Cardiac muscle cell (in vitro differentiated cells and primary cell): ENCODE measurements at regions not wholly inside any gene's neighbourhood (a gene's known extent, or its start where the extent isn't known, plus 50 kb on each side); places are given as distances from the start of the nearest gene placed in this dataset.

Source experiments
- DNase-seq, 2 donors: peaks; one replicate each; pipeline versions ENCODE4 v3.0.0 to v3.0.0-alpha.2; 2010 to 2017; ENCODE audit warnings: low read depth in 1 of 2, low spot score in 1 of 2
- H3K27ac ChIP-seq: fragments of 200-600 bp; sonication (generic); 2 replicates; pipeline ENCODE4 v1.5.1; 2016
- H3K27me3 ChIP-seq: fragments of 200-600 bp; sonication (generic); 2 replicates; pipeline ENCODE4 v1.6.0; 2016; ENCODE audit warnings: control low read depth
- H3K36me3 ChIP-seq: fragments of 200-600 bp; sonication (generic); 2 replicates; pipeline ENCODE4 v1.5.1; 2016; ENCODE audit warnings: control low read depth
- H3K4me1 ChIP-seq: fragments of 200-600 bp; sonication (generic); 2 replicates; pipeline ENCODE4 v1.8.1; 2017; ENCODE audit warnings: low read depth, mild to moderate bottlenecking, mixed run types
- H3K4me3 ChIP-seq: fragments of 200-600 bp; sonication (generic); 2 replicates; pipeline ENCODE4 v1.5.1; 2016; ENCODE audit warnings: mild to moderate bottlenecking
- H3K9me3 ChIP-seq: fragments of 200-600 bp; sonication (generic); 2 replicates; pipeline ENCODE4 v1.5.1; 2017; ENCODE audit warnings: low read depth, mild to moderate bottlenecking, control low read depth
- CTCF ChIP-seq: IDR thresholded peaks from 2 replicates; pipeline ENCODE4 v1.5.1; 2012; ENCODE audit warnings: low read depth, mild to moderate bottlenecking, low read length

DNA sequence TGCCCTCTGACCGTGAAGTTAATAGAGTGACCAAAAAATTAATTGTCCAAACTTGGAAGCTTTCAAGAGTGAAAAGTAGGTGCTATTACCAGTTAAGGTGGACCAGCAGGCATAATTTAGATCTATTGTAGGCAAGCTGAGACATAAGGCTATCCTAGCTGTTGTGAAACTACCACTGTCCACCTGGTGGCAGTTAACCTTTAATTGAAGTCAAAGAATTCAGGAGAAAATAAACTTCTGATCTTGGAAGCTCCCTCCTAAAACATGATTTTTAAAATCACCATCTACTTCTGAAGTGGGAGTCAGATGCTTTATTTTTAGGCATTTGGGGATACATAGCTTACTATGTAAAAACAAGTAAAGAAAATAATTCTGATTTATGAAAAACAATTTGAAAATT is 636.3 kb upstream of the HTR2C start:
- Histone ChIP-seq H3K27ac (no peak overlapping the region), H3K27me3 (no peaks in the 10 kb centered on the region), H3K4me3 (no peak overlapping the region), H3K36me3 (no peaks in the 10 kb centered on the region), H3K9me3 (peaks cover 6% of the 10 kb centered on the region), H3K4me1 (no peaks in the 10 kb centered on the region)
- DNase-seq = peak in 1 of 2 donors; percentile 18
- no peak for TF ChIP-seq CTCF

DNA sequence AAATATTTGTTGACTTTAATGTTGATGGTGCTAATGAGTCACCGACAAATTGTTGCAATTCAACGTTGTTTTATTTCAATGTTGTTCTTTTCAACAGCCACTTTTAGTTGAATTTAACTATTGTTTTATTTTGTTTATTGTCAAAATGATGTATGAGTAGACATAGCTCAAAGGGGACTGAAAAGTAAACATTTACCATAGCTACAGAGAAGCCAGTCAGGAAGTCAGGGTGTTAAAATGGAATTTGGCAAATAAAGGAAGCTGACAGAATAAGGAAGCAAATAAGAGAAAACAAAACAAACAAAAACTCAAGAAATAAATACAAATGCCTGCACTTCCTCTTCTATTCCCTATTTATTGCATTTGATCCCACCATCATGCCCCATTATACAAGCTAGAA is 648.4 kb upstream of the HTR2C start:
- no peak overlapping the region for H3K27ac ChIP-seq
- H3K4me1 ChIP-seq = no peaks in the 10 kb centered on the region
- no peak for TF ChIP-seq CTCF
- no peaks in the 10 kb centered on the region for H3K36me3 ChIP-seq
- H3K4me3 ChIP-seq = no peak overlapping the region
- H3K27me3 ChIP-seq = no peaks in the 10 kb centered on the region
- no peak for DNase-seq
- no peaks in the 10 kb centered on the region for H3K9me3 ChIP-seq

- Histone ChIP-seq H3K27ac (no peak overlapping the region), H3K4me3 (no peak overlapping the region), H3K27me3 (no peaks in the 10 kb centered on the region), H3K9me3 (no peaks in the 10 kb centered on the region), H3K4me1 (no peaks in the 10 kb centered on the region), H3K36me3 (no peaks in the 10 kb centered on the region)
- DNase-seq = no peak
- TF ChIP-seq CTCF = no peak
Observed at GRCh38 chrX:113933931-113934330, 650.0 kb upstream of the HTR2C start.

DNA sequence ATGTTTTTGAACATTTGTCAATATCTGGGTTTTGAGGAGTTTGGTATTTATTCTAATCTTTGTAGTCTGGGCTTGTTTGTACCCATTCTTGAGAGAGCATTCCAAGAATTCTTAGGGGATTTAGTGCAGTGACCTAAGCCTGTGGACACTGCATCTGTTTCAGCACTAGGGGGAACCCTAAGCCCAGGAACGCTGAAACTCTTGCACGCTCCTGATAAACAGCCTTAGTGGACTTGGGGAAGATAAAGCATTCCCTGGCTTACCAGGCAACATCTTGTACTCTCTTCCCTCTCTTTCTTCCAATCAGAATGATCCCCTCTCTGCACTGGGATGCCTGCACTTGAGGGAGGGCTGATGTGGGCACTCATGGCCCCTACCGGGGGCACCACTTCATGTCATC is 654.9 kb upstream of the HTR2C start:
- Histone ChIP-seq H3K4me3 (no peak overlapping the region), H3K27ac (no peak overlapping the region), H3K4me1 (no peaks in the 10 kb centered on the region), H3K36me3 (no peaks in the 10 kb centered on the region), H3K9me3 (no peaks in the 10 kb centered on the region), H3K27me3 (no peaks in the 10 kb centered on the region)
- DNase-seq = peak; percentile 74 to 76
- TF ChIP-seq CTCF = peak; percentile 68

- H3K4me1 ChIP-seq = peaks cover 9% of the 10 kb centered on the region
- peak in 1 of 2 donors; percentile 32 for DNase-seq
- no peak overlapping the region for H3K4me3 ChIP-seq
- H3K9me3 ChIP-seq = no peaks in the 10 kb centered on the region
- no peaks in the 10 kb centered on the region for H3K36me3 ChIP-seq
- no peaks in the 10 kb centered on the region for H3K27me3 ChIP-seq
- no peak for TF ChIP-seq CTCF
- H3K27ac ChIP-seq = no peak overlapping the region
Observed at GRCh38 chrX:113920661-113921060, 663.2 kb upstream of the HTR2C start.

DNA sequence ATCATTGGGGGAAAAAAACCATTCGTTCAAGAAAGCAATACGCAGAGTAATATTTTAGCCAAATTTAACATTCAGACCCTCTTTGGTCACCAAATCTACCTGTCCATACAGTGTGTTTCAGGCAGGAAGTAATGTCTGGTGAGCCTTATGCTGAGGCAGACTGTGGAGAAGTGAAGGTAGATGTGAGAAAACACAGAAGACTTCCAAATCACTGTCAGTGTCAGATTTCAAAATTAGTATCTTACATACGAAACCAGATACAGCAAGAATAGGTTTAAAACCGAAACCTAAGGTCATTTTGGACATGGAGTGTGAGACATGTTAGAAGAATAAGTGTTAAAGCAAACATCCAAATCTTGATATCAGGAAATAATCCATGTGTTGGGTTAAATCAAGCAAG is 664.5 kb upstream of the HTR2C start:
- H3K9me3 ChIP-seq = no peaks in the 10 kb centered on the region
- no peak overlapping the region for H3K4me3 ChIP-seq
- no peak for DNase-seq
- peaks cover 9% of the 10 kb centered on the region for H3K4me1 ChIP-seq
- no peaks in the 10 kb centered on the region for H3K27me3 ChIP-seq
- TF ChIP-seq CTCF = no peak
- no peak overlapping the region for H3K27ac ChIP-seq
- no peaks in the 10 kb centered on the region for H3K36me3 ChIP-seq
